ENCODE measurements at regions not wholly inside any gene's neighbourhood (a gene's known extent, or its start where the extent isn't known, plus 50 kb on each side); places are given as distances from the start of the nearest gene placed in this dataset.

GRCh38 chr11:87477321-87477720, 439.6 kb downstream of the TMEM135 start:
- H3K9me2 ChIP-seq (replicated peaks; ENCODE audit: control insufficient read depth, low read length) = no peaks in the 10 kb centered on the region
- H4K20me1 ChIP-seq (ENCODE audit: control insufficient read depth, insufficient read depth, low read depth, low read length) = no peaks in the 10 kb centered on the region
- no peaks in the 10 kb centered on the region for H3K9me3 ChIP-seq (ENCODE audit: control insufficient read depth, insufficient read depth, low read length)
- TF ChIP-seq CTCF (IDR thresholded peaks at IDR 0.05; ENCODE audit: low read depth, low read length, poor library complexity, severe bottlenecking) (no peak), EZH2phosphoT487 (IDR thresholded peaks at IDR 0.05; ENCODE audit: borderline replicate concordance, low read length) (no peak)
- H3K79me2 ChIP-seq (ENCODE audit: control insufficient read depth, low read length) = no peaks in the 10 kb centered on the region
- H3F3A ChIP-seq (ENCODE audit: control insufficient read depth, insufficient read depth) = no peaks in the 10 kb centered on the region
- H3K4me3 ChIP-seq (ENCODE audit: low read length) = no peak overlapping the region
- no peak overlapping the region for H3K4me2 ChIP-seq (ENCODE audit: low read length)
- H3K36me3 ChIP-seq (ENCODE audit: control insufficient read depth, low read length) = no peaks in the 10 kb centered on the region
- H3K27ac ChIP-seq (ENCODE audit: low read depth, low read length) = no peak overlapping the region
- no peaks in the 10 kb centered on the region for H3K4me1 ChIP-seq (ENCODE audit: control insufficient read depth, low read length)
- no peaks in the 10 kb centered on the region for H3K27me3 ChIP-seq (ENCODE audit: control insufficient read depth, low read length)

GRCh38 chr11:87473174-87473573, 435.4 kb downstream of the TMEM135 start:
- Histone ChIP-seq H3K27ac (ENCODE audit: low read depth, low read length) (no peak overlapping the region), H3K27me3 (ENCODE audit: control insufficient read depth, low read length) (no peaks in the 10 kb centered on the region)

GRCh38 chr11:87466223-87466622, 428.5 kb downstream of the TMEM135 start:
- no peaks in the 10 kb centered on the region for H3F3A ChIP-seq (ENCODE audit: control insufficient read depth, insufficient read depth)
- no peaks in the 10 kb centered on the region for H3K9me2 ChIP-seq (replicated peaks; ENCODE audit: control insufficient read depth, low read length)
- no peak overlapping the region for H3K27ac ChIP-seq (ENCODE audit: low read depth, low read length)
- no peaks in the 10 kb centered on the region for H3K36me3 ChIP-seq (ENCODE audit: control insufficient read depth, low read length)
- TF ChIP-seq EZH2phosphoT487 (IDR thresholded peaks at IDR 0.05; ENCODE audit: borderline replicate concordance, low read length) = no peak
- no peak for TF ChIP-seq CTCF (IDR thresholded peaks at IDR 0.05; ENCODE audit: low read depth, low read length, poor library complexity, severe bottlenecking)
- H3K4me2 ChIP-seq (ENCODE audit: low read length) = no peak overlapping the region
- H3K27me3 ChIP-seq (ENCODE audit: control insufficient read depth, low read length) = 0 out of 2 replicates have a peak, but pooled peaks cover 2% of the 10 kb centered on the region
- H3K4me3 ChIP-seq (ENCODE audit: low read length) = no peak overlapping the region
- no peaks in the 10 kb centered on the region for H3K9me3 ChIP-seq (ENCODE audit: control insufficient read depth, insufficient read depth, low read length)
- H4K20me1 ChIP-seq (ENCODE audit: control insufficient read depth, insufficient read depth, low read depth, low read length) = no peaks in the 10 kb centered on the region
- no peaks in the 10 kb centered on the region for H3K79me2 ChIP-seq (ENCODE audit: control insufficient read depth, low read length)
- H3K4me1 ChIP-seq (ENCODE audit: control insufficient read depth, low read length) = no peaks in the 10 kb centered on the region

More at GRCh38 chr11:87473174-87473573, 435.4 kb downstream of the TMEM135 start:
- no peak overlapping the region for H3K4me3 ChIP-seq (ENCODE audit: low read length)
- no peaks in the 10 kb centered on the region for H4K20me1 ChIP-seq (ENCODE audit: control insufficient read depth, insufficient read depth, low read depth, low read length)
- no peak overlapping the region for H3K4me2 ChIP-seq (ENCODE audit: low read length)
- H3K79me2 ChIP-seq (ENCODE audit: control insufficient read depth, low read length) = no peaks in the 10 kb centered on the region
- no peaks in the 10 kb centered on the region for H3K36me3 ChIP-seq (ENCODE audit: control insufficient read depth, low read length)
- no peaks in the 10 kb centered on the region for H3K4me1 ChIP-seq (ENCODE audit: control insufficient read depth, low read length)
- TF ChIP-seq CTCF (IDR thresholded peaks at IDR 0.05; ENCODE audit: low read depth, low read length, poor library complexity, severe bottlenecking) (no peak), EZH2phosphoT487 (IDR thresholded peaks at IDR 0.05; ENCODE audit: borderline replicate concordance, low read length) (no peak)
- no peaks in the 10 kb centered on the region for H3K9me3 ChIP-seq (ENCODE audit: control insufficient read depth, insufficient read depth, low read length)
- no peaks in the 10 kb centered on the region for H3F3A ChIP-seq (ENCODE audit: control insufficient read depth, insufficient read depth)
- H3K9me2 ChIP-seq (replicated peaks; ENCODE audit: control insufficient read depth, low read length) = no peaks in the 10 kb centered on the region
